ENCODE measurements at regions not wholly inside any gene's neighbourhood (a gene's known extent, or its start where the extent isn't known, plus 50 kb on each side); places are given as distances from the start of the nearest gene placed in this dataset.

- Histone ChIP-seq H3K4me1 (ENCODE audit: control insufficient read depth, insufficient read depth, low read length) (no peaks in the 10 kb centered on the region), H4K5ac (ENCODE audit: low read depth, low read length) (no peak overlapping the region), H3K9ac (ENCODE audit: low read depth, low read length) (no peak overlapping the region), H3K23ac (ENCODE audit: low read depth, low read length) (no peak overlapping the region), H2AK9ac (replicated peaks; ENCODE audit: low read depth, low read length, poor library complexity) (no peak overlapping the region), H2BK20ac (ENCODE audit: low read depth, low read length) (no peak overlapping the region), H3K27me3 (ENCODE audit: control insufficient read depth, insufficient read depth, low read length) (no peaks in the 10 kb centered on the region), H2AK5ac (ENCODE audit: low read depth, low read length) (no peak overlapping the region), H3K27ac (ENCODE audit: insufficient read depth, low read length) (no peak overlapping the region), H3K9me1 (ENCODE audit: insufficient read depth, low read length) (no peaks in the 10 kb centered on the region), H4K8ac (ENCODE audit: low read depth in 2 of 2, low read length in 2 of 2) (no peak overlapping the region), H3K4me2 (ENCODE audit: low read depth, low read length) (no peak overlapping the region), H3K14ac (replicated peaks; ENCODE audit: low read depth, low read length) (no peak overlapping the region), H3K18ac (ENCODE audit: low read depth, low read length) (no peak overlapping the region), H4K20me1 (ENCODE audit: insufficient read depth, low read length) (no peaks in the 10 kb centered on the region), H3K36me3 (ENCODE audit: control insufficient read depth, insufficient read depth, low read length) (peaks cover 96% of the 10 kb centered on the region), H3K4ac (ENCODE audit: low read depth, low read length) (no peak overlapping the region), H2BK120ac (ENCODE audit: low read depth, low read length) (no peak overlapping the region), H2AFZ (replicated peaks; ENCODE audit: low read length, poor library complexity) (no peak overlapping the region), H4K91ac (ENCODE audit: insufficient read depth, low read depth, low read length) (no peak overlapping the region), H3K4me3 (ENCODE audit: insufficient read depth, low read depth, low read length) (no peak overlapping the region), H3K9me3 (ENCODE audit: control insufficient read depth, insufficient read depth, low read length) (peaks cover 100% of the 10 kb centered on the region), H3K79me1 (ENCODE audit: low read depth in 1 of 2, low read length in 2 of 2) (no peaks in the 10 kb centered on the region; a peak in 2 of 4 replicates), H3K56ac (ENCODE audit: extremely low read depth, insufficient read depth, low read length) (no peak overlapping the region), H2BK5ac (ENCODE audit: low read depth, low read length, poor library complexity, severe bottlenecking) (no peak overlapping the region), H2BK15ac (ENCODE audit: low read depth, low read length) (no peak overlapping the region)
- no peak for DNase-seq
- no peak for ATAC-seq (ENCODE audit: low read depth)
- no peak for TF ChIP-seq MAFK (IDR thresholded peaks at IDR 0.05; ENCODE audit: low read depth, low read length)
- TF ChIP-seq NFE2L2 (IDR thresholded peaks at IDR 0.05; ENCODE audit: low read depth, low read length) = no peak
- no peak for TF ChIP-seq FOS (IDR thresholded peaks at IDR 0.05; ENCODE audit: low read depth, low read length)
- no peak for TF ChIP-seq RCOR1 (IDR thresholded peaks at IDR 0.05; ENCODE audit: insufficient replicate concordance, low read length)
- TF ChIP-seq POLR2A (IDR thresholded peaks at IDR 0.05; ENCODE audit: low read depth, low read length) = no peak
- no peak for TF ChIP-seq RFX5 (IDR thresholded peaks at IDR 0.05; ENCODE audit: low read depth, low read length)
- TF ChIP-seq CEBPB (IDR thresholded peaks at IDR 0.05; ENCODE audit: low read depth, low read length) = no peak
- no peak for TF ChIP-seq BHLHE40 (IDR thresholded peaks at IDR 0.05; ENCODE audit: low read depth, low read length)
- no peak for TF ChIP-seq MAZ (IDR thresholded peaks at IDR 0.05; ENCODE audit: borderline replicate concordance, low read depth, low read length)
- no peak for TF ChIP-seq RAD21 (IDR thresholded peaks at IDR 0.05; ENCODE audit: low read length)
- TF ChIP-seq CHD1 (IDR thresholded peaks at IDR 0.05; ENCODE audit: low read depth, low read length) = no peak
- TF ChIP-seq, protein P1, sequence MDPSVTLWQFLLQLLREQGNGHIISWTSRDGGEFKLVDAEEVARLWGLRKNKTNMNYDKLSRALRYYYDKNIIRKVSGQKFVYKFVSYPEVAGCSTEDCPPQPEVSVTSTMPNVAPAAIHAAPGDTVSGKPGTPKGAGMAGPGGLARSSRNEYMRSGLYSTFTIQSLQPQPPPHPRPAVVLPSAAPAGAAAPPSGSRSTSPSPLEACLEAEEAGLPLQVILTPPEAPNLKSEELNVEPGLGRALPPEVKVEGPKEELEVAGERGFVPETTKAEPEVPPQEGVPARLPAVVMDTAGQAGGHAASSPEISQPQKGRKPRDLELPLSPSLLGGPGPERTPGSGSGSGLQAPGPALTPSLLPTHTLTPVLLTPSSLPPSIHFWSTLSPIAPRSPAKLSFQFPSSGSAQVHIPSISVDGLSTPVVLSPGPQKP (IDR thresholded peaks at IDR 0.05; ENCODE audit: borderline replicate concordance, low read depth, low read length) = no peak
- no peak for TF ChIP-seq MXI1 (IDR thresholded peaks at IDR 0.05; ENCODE audit: borderline replicate concordance, low read depth, low read length)
- TF ChIP-seq, protein P2, sequence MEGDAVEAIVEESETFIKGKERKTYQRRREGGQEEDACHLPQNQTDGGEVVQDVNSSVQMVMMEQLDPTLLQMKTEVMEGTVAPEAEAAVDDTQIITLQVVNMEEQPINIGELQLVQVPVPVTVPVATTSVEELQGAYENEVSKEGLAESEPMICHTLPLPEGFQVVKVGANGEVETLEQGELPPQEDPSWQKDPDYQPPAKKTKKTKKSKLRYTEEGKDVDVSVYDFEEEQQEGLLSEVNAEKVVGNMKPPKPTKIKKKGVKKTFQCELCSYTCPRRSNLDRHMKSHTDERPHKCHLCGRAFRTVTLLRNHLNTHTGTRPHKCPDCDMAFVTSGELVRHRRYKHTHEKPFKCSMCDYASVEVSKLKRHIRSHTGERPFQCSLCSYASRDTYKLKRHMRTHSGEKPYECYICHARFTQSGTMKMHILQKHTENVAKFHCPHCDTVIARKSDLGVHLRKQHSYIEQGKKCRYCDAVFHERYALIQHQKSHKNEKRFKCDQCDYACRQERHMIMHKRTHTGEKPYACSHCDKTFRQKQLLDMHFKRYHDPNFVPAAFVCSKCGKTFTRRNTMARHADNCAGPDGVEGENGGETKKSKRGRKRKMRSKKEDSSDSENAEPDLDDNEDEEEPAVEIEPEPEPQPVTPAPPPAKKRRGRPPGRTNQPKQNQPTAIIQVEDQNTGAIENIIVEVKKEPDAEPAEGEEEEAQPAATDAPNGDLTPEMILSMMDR (conservative IDR thresholded peaks at IDR 0.05; ENCODE audit: low read depth, low read length) = no peak
- TF ChIP-seq USF2 (IDR thresholded peaks at IDR 0.05; ENCODE audit: low read depth, low read length) = no peak
- intact Hi-C loops (cut with micrococcal nuclease) = no loop called here
- dilution Hi-C loops (cut with HindIII; ENCODE audit: low sequenced_read_pairs, unreplicated experiment) = no loop called here
- 100% methylated on average over 1 of the region's 10 CpGs; no CpG with 5 or more reads in 1 of the 2 experiments for WGBS, 2 experiments (ENCODE audit: extremely low coverage in 2 of 2, insufficient read length in 1 of 2)
- in situ Hi-C loops (cut with MboI; ENCODE audit: low sequenced_read_pairs) = no loop called here
- no TSS peak for BruUV-seq (replicated peaks)
- ChIA-PET CTCF (no interaction called here), POLR2A (ENCODE audit: unreplicated experiment) (no interaction called here)
These were observed 115.7 kb downstream of the SNRPN start for GRCh38 chr15:25070353-25070963.
